ENCODE measurements at regions not wholly inside any gene's neighbourhood (a gene's known extent, or its start where the extent isn't known, plus 50 kb on each side); places are given as distances from the start of the nearest gene placed in this dataset.

DNA sequence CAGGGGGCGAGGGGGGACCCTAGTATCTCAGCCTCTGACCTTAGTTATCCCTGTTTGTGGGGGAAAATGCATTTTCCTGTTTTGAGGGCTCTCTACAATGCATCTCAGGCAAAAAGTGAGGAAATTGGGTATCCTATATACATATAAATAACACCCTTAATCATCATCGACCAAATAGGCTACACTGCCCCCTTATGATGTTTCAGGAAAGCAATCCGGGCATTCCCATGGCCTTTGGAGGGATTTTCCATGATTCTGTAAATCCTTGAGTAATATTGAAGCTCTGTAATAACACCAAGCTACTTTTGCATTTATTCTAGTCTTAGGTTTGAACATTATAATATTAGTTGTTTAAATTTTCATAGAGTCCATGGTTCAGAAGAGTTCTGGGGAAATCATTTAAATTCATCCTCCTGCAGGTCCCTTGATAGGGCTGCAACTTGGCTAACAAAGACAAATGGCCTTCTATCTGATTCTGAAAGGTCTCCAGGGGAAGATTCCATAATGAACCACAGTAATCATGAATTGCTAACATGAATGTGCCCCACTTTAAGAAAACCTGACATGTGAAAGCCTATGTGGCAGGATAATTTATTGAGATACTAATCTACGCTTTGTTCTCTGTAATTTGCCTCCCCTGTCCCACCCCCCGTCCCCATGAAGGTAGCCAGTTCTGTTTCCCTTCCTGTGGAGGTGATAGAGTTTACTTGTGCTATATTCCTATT lies 91.5 kb upstream of the SCOC start:
- Histone ChIP-seq H3K4me3 (ENCODE audit: insufficient read depth, low read depth, low read length, poor library complexity, severe bottlenecking) (no peak overlapping the region), H3K9me3 (ENCODE audit: control insufficient read depth, low read length) (no peaks in the 10 kb centered on the region), H3K27me3 (replicated peaks; ENCODE audit: control insufficient read depth, insufficient read depth, low read length, poor library complexity, severe bottlenecking) (no peaks in the 10 kb centered on the region), H3K36me3 (ENCODE audit: control insufficient read depth, insufficient read depth, low read length) (no peaks in the 10 kb centered on the region), H3K4me1 (ENCODE audit: control insufficient read depth, insufficient read depth, low read length, poor library complexity, severe bottlenecking) (no peaks in the 10 kb centered on the region), H3K27ac (ENCODE audit: insufficient read depth, low read length, poor library complexity, severe bottlenecking) (no peak overlapping the region)
- DNase-seq = no peak

DNA sequence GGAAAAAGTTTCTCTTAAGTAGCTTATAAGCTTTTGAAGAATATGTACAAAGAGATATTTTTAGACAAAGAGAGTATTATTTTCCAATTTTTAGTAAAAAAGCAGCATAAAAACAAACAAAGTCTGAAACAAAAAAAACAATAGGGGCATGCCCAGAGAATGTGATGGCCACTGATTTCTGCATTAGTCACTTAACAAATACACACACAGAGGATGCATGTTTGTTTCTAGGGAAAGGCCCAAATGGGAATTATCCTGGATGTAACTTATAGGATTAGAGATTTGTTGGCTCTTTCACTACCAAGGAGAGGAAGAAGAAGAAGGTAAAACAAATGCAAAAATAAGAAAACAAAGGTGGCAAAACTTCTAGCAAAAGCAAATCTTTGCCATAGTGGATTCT lies 95.9 kb upstream of the SCOC start:
- no peaks in the 10 kb centered on the region for H3K27me3 ChIP-seq (replicated peaks; ENCODE audit: control insufficient read depth, insufficient read depth, low read length, poor library complexity, severe bottlenecking)
- no peak for DNase-seq
- no peaks in the 10 kb centered on the region for H3K4me1 ChIP-seq (ENCODE audit: control insufficient read depth, insufficient read depth, low read length, poor library complexity, severe bottlenecking)
- no peak overlapping the region for H3K4me3 ChIP-seq (ENCODE audit: insufficient read depth, low read depth, low read length, poor library complexity, severe bottlenecking)
- no peak overlapping the region for H3K27ac ChIP-seq (ENCODE audit: insufficient read depth, low read length, poor library complexity, severe bottlenecking)
- no peaks in the 10 kb centered on the region for H3K9me3 ChIP-seq (ENCODE audit: control insufficient read depth, low read length)
- no peaks in the 10 kb centered on the region for H3K36me3 ChIP-seq (ENCODE audit: control insufficient read depth, insufficient read depth, low read length)

GRCh38 chr4:140271553-140271952 lies 101.9 kb upstream of the SCOC start:
- H3K27ac ChIP-seq (ENCODE audit: insufficient read depth, low read length, poor library complexity, severe bottlenecking) = no peak overlapping the region
- H3K9me3 ChIP-seq (ENCODE audit: control insufficient read depth, low read length) = no peaks in the 10 kb centered on the region
- no peaks in the 10 kb centered on the region for H3K27me3 ChIP-seq (replicated peaks; ENCODE audit: control insufficient read depth, insufficient read depth, low read length, poor library complexity, severe bottlenecking)
- no peaks in the 10 kb centered on the region for H3K36me3 ChIP-seq (ENCODE audit: control insufficient read depth, insufficient read depth, low read length)
- DNase-seq = no peak
- H3K4me3 ChIP-seq (ENCODE audit: insufficient read depth, low read depth, low read length, poor library complexity, severe bottlenecking) = no peak overlapping the region
- no peaks in the 10 kb centered on the region for H3K4me1 ChIP-seq (ENCODE audit: control insufficient read depth, insufficient read depth, low read length, poor library complexity, severe bottlenecking)

- no peak overlapping the region for H3K4me3 ChIP-seq (ENCODE audit: insufficient read depth, low read depth, low read length, poor library complexity, severe bottlenecking)
- no peaks in the 10 kb centered on the region for H3K9me3 ChIP-seq (ENCODE audit: control insufficient read depth, low read length)
- H3K36me3 ChIP-seq (ENCODE audit: control insufficient read depth, insufficient read depth, low read length) = no peaks in the 10 kb centered on the region
- H3K27ac ChIP-seq (ENCODE audit: insufficient read depth, low read length, poor library complexity, severe bottlenecking) = no peak overlapping the region
- H3K4me1 ChIP-seq (ENCODE audit: control insufficient read depth, insufficient read depth, low read length, poor library complexity, severe bottlenecking) = no peaks in the 10 kb centered on the region
- DNase-seq = no peak
- no peaks in the 10 kb centered on the region for H3K27me3 ChIP-seq (replicated peaks; ENCODE audit: control insufficient read depth, insufficient read depth, low read length, poor library complexity, severe bottlenecking)
These were observed 104.1 kb upstream of the SCOC start for GRCh38 chr4:140269369-140269768.

DNA sequence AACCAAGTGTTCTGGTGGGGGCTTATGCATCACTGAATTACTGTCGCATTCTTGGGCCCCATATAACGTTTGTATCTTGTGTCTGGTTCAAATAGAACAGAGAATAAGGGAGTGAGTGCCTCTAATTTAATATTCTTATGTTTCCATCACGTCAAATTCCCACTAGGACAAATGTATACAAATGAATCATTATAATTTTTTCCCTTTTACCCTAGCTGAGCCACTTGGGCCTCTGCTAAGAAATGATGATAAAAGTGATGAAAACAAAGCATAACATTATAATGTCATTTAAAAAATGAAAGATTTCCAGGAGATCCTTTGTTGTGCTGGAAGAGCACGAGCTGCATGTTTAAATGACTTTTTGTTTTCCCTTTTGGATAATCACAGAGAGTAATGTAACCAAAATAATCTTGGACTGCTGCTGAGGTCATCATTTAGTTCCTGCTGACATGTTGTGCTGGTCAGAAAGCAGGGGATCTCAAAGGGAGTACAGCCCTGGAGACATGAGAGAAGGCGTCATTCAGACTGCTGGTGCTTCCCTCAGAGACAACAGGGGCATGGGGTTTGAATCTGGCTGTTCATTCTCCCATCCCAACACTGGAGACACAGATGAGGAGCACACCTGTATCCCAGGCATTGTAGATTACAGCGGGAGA lies 105.1 kb upstream of the SCOC start:
- Histone ChIP-seq H3K9me3 (ENCODE audit: control insufficient read depth, low read length) (no peaks in the 10 kb centered on the region), H3K4me1 (ENCODE audit: control insufficient read depth, insufficient read depth, low read length, poor library complexity, severe bottlenecking) (no peaks in the 10 kb centered on the region), H3K4me3 (ENCODE audit: insufficient read depth, low read depth, low read length, poor library complexity, severe bottlenecking) (no peak overlapping the region), H3K27me3 (replicated peaks; ENCODE audit: control insufficient read depth, insufficient read depth, low read length, poor library complexity, severe bottlenecking) (no peaks in the 10 kb centered on the region), H3K27ac (ENCODE audit: insufficient read depth, low read length, poor library complexity, severe bottlenecking) (no peak overlapping the region), H3K36me3 (ENCODE audit: control insufficient read depth, insufficient read depth, low read length) (no peaks in the 10 kb centered on the region)
- DNase-seq = no peak

GRCh38 chr4:140267576-140267975 lies 105.9 kb upstream of the SCOC start:
- H3K9me3 ChIP-seq (ENCODE audit: control insufficient read depth, low read length) = no peaks in the 10 kb centered on the region
- no peaks in the 10 kb centered on the region for H3K27me3 ChIP-seq (replicated peaks; ENCODE audit: control insufficient read depth, insufficient read depth, low read length, poor library complexity, severe bottlenecking)
- no peaks in the 10 kb centered on the region for H3K36me3 ChIP-seq (ENCODE audit: control insufficient read depth, insufficient read depth, low read length)
- no peak overlapping the region for H3K4me3 ChIP-seq (ENCODE audit: insufficient read depth, low read depth, low read length, poor library complexity, severe bottlenecking)
- DNase-seq = no peak
- no peak overlapping the region for H3K27ac ChIP-seq (ENCODE audit: insufficient read depth, low read length, poor library complexity, severe bottlenecking)
- no peaks in the 10 kb centered on the region for H3K4me1 ChIP-seq (ENCODE audit: control insufficient read depth, insufficient read depth, low read length, poor library complexity, severe bottlenecking)

DNA sequence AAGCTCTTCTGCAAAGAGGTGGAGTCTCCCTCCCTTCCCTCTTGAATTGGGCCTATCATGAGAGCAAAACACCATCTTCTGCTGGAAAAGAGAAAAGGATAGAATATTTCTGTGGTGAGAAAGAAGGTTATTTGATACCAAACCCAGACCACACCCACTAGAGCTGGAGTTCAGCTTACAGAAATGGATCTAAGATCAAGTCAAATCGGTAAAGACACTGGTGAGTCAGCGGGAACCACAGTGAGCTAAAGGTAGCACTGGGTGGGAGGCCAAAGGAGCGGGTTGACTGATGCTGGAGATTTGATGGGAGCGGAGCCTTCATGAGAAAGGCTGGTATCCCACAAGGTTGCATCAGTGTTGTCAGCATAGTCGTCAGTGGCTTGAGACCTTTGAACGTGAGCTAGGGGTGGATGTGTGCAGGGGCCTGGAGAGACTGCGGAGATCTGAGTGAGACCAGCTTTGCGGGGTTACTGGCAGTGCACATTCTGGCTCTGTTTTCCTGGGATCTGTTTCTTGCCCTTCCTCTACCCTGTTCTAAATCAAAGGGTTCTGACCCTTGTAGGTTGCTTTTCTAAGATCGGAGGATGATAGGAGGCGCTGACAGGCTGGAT lies 106.4 kb upstream of the SCOC start:
- no peak for DNase-seq
- no peak overlapping the region for H3K4me3 ChIP-seq (ENCODE audit: insufficient read depth, low read depth, low read length, poor library complexity, severe bottlenecking)

GRCh38 chr4:140260227-140260626 lies 106.2 kb upstream of the MAML3 start:
- H3K27me3 ChIP-seq (replicated peaks; ENCODE audit: control insufficient read depth, insufficient read depth, low read length, poor library complexity, severe bottlenecking) = peaks cover 4% of the 10 kb centered on the region
- H3K4me1 ChIP-seq (ENCODE audit: control insufficient read depth, insufficient read depth, low read length, poor library complexity, severe bottlenecking) = no peaks in the 10 kb centered on the region
- H3K27ac ChIP-seq (ENCODE audit: insufficient read depth, low read length, poor library complexity, severe bottlenecking) = no peak overlapping the region
- no peak overlapping the region for H3K4me3 ChIP-seq (ENCODE audit: insufficient read depth, low read depth, low read length, poor library complexity, severe bottlenecking)
- no peak for DNase-seq
- no peaks in the 10 kb centered on the region for H3K9me3 ChIP-seq (ENCODE audit: control insufficient read depth, low read length)
- H3K36me3 ChIP-seq (ENCODE audit: control insufficient read depth, insufficient read depth, low read length) = no peaks in the 10 kb centered on the region

More for the DNA sequence above, 106.4 kb upstream of the SCOC start:
- Histone ChIP-seq H3K36me3 (ENCODE audit: control insufficient read depth, insufficient read depth, low read length) (no peaks in the 10 kb centered on the region), H3K9me3 (ENCODE audit: control insufficient read depth, low read length) (no peaks in the 10 kb centered on the region), H3K4me1 (ENCODE audit: control insufficient read depth, insufficient read depth, low read length, poor library complexity, severe bottlenecking) (no peaks in the 10 kb centered on the region), H3K27me3 (replicated peaks; ENCODE audit: control insufficient read depth, insufficient read depth, low read length, poor library complexity, severe bottlenecking) (no peaks in the 10 kb centered on the region), H3K27ac (ENCODE audit: insufficient read depth, low read length, poor library complexity, severe bottlenecking) (no peak overlapping the region)

GRCh38 chr4:140258476-140258875 lies 104.5 kb upstream of the MAML3 start:
- DNase-seq = no peak
- H3K27ac ChIP-seq (ENCODE audit: insufficient read depth, low read length, poor library complexity, severe bottlenecking) = no peak overlapping the region
- H3K4me3 ChIP-seq (ENCODE audit: insufficient read depth, low read depth, low read length, poor library complexity, severe bottlenecking) = no peak overlapping the region
- no peaks in the 10 kb centered on the region for H3K36me3 ChIP-seq (ENCODE audit: control insufficient read depth, insufficient read depth, low read length)
- H3K9me3 ChIP-seq (ENCODE audit: control insufficient read depth, low read length) = no peaks in the 10 kb centered on the region
- peaks cover 4% of the 10 kb centered on the region for H3K27me3 ChIP-seq (replicated peaks; ENCODE audit: control insufficient read depth, insufficient read depth, low read length, poor library complexity, severe bottlenecking)
- H3K4me1 ChIP-seq (ENCODE audit: control insufficient read depth, insufficient read depth, low read length, poor library complexity, severe bottlenecking) = no peaks in the 10 kb centered on the region
